WI38 (cell line): ENCODE measurements at regions not wholly inside any gene's neighbourhood (a gene's known extent, or its start where the extent isn't known, plus 50 kb on each side); places are given as distances from the start of the nearest gene placed in this dataset.

Experiments
- H3K4me3 ChIP-seq: 2 replicates; pipeline ENCODE4 v1.5.1; 2011; ENCODE audit warnings: low read depth, mild to moderate bottlenecking, control low read depth, low read length
- CTCF ChIP-seq: IDR thresholded peaks from 2 replicates; pipeline ENCODE4 v1.5.1; 2012; ENCODE audit warnings: low read depth, mild to moderate bottlenecking, control low read depth, low read length

DNA sequence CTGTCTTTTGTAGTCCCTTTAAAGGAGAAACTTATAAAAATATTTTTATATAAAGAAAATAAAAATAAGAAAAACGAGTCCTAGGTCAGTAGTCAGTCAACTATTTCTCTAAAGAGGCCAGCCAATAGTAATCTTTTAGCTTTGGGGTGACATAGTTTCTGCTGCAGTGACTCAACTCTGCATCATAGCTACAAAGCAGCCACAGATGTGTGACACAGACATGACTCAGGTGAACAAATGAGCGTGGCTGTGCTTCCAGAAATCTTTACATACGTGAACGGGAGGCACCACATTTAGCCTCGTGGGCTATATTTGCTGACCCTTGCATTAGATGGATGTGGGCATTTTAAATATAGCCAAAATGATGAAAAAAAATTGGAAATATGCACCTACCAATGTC lies 1862.5 kb upstream of the TENM3 start:
- H3K4me3 ChIP-seq: no peak overlapping the region
- no peak for TF ChIP-seq CTCF

- no peak for TF ChIP-seq CTCF
- H3K4me3 ChIP-seq: no peak overlapping the region
These were observed 1851.6 kb upstream of the TENM3 start for GRCh38 chr4:180391613-180392012.

DNA sequence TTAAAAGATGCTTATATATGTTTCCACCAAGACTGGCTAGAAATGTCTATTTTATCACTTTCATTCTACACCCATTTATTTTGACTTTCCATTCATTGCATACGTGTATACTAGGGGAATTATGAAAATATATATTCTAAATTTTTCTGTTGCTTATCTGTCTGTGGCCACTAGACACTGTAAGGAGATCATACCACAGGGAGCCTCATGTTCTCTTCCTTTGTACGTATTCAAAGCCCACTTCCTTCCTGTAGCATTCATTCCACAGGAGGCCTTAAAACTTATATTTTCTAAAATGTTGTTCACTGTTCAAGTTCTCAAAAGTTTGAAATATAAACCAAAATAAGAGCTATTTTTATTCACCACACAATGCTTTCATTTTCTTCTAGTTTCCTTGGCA lies 1848.9 kb upstream of the TENM3 start:
- TF ChIP-seq CTCF: no peak
- H3K4me3 ChIP-seq: no peak overlapping the region

- TF ChIP-seq CTCF: no peak
- no peak overlapping the region for H3K4me3 ChIP-seq
These were observed 1848.5 kb upstream of the TENM3 start for GRCh38 chr4:180394730-180395129.

GRCh38 chr4:180398564-180398963 lies 1844.6 kb upstream of the TENM3 start:
- TF ChIP-seq CTCF: no peak

GRCh38 chr4:180407275-180407885 lies 1835.8 kb upstream of the TENM3 start:
- no peak for TF ChIP-seq CTCF
- no peak overlapping the region for H3K4me3 ChIP-seq

More at GRCh38 chr4:180398564-180398963, 1844.6 kb upstream of the TENM3 start:
- H3K4me3 ChIP-seq: no peak overlapping the region

- no peak for TF ChIP-seq CTCF
- no peak overlapping the region for H3K4me3 ChIP-seq
These were observed 1824.2 kb upstream of the TENM3 start for GRCh38 chr4:180418819-180419531.
